GM13977 (cell line): ENCODE measurements at regions not wholly inside any gene's neighbourhood (a gene's known extent, or its start where the extent isn't known, plus 50 kb on each side); places are given as distances from the start of the nearest gene placed in this dataset.
A peak's percentile ranks its signal among the peaks of the same experiment; 100 is the strongest.

ENCODE experiments used
- DNase-seq: peaks from one replicate; pipeline ENCODE4 v3.0.0; 2012; ENCODE audit warnings: low spot score
- CTCF ChIP-seq: IDR thresholded peaks from 2 replicates; pipeline ENCODE4 v1.5.1; 2012; ENCODE audit warnings: mild to moderate bottlenecking, control low read depth; ENCODE audit not compliant: insufficient read depth; ENCODE audit errors: extremely low read depth, missing control alignments
- in situ Hi-C: fragments of 300-500 bp; cut with MboI; formaldehyde crosslinking; loops from one replicate; pipeline ENCODE4 v1.12.0; 2022; ENCODE audit warnings: low sequenced_read_pairs, low pct_unique_long_range_greater_than_20kb, mixed read lengths, inconsistent platforms; ENCODE audit not compliant: unreplicated experiment

DNA sequence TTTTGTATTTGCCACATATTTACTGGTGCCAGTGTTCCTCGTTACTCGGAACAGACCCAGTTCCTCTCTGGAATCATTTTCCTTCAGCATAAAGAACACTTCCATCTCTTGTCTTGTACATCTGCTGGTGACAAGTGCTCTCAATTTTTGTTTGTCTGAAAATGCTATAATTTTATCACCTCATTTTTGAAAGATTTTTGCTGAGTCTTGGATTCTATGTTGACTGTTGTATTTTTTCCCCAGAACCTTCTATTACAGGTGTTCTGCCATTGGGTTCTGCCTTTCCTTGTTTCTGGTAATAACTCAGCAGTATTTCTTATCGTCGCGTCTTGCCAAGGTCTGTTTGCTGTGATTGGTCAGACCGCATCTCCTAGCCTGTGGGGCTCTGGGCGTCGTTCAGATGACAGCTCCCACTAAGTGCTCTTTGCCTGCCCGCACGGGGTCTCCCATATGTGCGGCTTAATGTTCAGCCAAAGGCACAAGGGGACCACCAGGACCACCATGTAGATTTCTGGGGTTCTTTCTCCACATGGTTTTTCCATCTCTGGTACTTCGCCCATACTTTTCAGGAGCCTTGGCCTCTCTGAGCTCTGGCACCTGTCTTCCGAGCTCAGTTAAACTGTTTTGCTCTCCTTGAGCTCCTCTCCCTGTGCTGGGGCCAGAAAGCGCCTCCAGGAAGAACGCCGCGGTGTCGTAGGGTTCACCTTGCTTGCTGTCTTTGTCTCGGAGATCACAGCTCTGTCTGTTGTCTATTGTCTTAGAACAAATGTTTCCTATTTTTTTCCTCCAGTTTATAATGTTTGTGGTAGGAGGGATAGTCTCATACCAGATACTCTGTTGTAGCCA lies 80.0 kb downstream of the METRNL start:
- in situ Hi-C loops = no loop called here

GRCh38 chr17:83160443-83161297 lies 81.3 kb downstream of the METRNL start:
- in situ Hi-C loops = no loop called here
- no peak for TF ChIP-seq CTCF
- no peak for DNase-seq

More for the DNA sequence above, 80.0 kb downstream of the METRNL start:
- DNase-seq = no peak
- TF ChIP-seq CTCF = no peak

DNA sequence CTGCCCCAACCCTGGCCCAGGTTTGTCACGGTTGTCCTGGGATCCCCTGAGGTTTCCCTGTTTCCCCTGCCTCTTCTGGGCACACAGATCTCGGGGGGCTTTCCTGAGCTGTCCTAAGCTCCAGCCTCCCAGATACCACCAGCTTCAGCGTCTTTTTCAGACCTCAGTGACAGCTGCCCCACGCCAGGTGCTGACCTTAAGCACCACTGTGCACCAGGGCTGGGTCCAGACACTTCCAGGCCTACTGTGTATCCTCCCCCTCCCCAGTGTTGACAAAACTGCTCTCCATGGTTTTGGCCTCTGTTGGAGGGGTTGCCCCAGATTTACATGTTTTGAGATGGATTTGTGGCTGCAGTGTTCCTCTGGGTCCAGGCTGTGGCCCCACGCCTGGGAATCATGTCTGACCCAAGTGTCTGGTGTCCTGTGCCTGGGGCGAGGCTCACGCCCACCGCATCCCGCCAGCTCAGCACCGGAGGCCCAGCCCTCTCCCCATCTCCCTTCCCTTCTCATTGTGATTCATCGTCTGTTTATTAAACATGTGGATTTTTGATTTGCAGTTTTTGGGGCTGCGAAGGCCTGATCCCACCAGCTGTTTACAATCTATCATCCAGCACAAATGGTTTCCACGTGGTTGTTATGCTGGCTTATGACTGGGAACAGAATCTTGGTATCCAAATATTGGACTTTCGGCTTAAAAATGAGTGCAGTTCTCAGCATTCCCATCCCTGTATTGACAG lies 82.1 kb downstream of the METRNL start:
- TF ChIP-seq CTCF = no peak
- in situ Hi-C loops = no loop called here
- DNase-seq = no peak

GRCh38 chr17:83162035-83162745 lies 82.8 kb downstream of the METRNL start:
- no peak for DNase-seq
- TF ChIP-seq CTCF = no peak
- in situ Hi-C loops = no loop called here

GRCh38 chr17:83164490-83164889 lies 85.1 kb downstream of the METRNL start:
- DNase-seq = no peak
- TF ChIP-seq CTCF = no peak
- in situ Hi-C loops = no loop called here

DNA sequence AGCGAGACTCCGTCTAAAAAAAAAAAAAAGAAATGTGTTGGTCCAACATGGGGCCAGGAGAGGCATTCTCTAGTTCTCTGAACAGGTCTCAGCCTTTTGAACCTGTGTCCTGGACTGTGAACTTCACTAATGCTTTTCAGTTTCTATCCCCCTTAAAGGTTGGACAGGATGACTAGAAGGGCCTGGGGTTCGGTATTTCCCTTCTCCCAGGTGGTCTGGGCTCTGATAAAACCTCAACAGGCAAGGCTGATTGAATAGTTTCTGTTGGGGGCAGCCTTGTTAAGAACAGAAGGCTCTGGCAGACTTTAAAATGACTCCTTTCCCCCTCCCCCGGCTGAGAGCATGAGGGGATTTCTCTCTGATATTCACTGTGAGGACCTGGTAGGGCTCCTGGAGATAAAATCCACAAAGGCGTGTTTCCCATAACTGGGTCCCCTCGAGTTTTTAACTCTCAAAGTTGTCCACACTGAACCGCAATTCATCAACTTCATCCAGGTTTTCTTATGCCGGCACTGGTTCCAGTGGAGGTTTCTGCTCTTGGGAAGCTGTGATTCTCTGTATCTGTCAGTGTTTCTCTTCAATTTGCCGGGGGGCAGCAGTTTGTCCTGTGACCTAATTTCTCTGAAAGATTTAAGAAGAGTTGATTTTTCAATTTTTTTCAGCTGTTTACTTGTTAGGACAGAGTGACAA lies 91.3 kb downstream of the METRNL start:
- no peak for TF ChIP-seq CTCF
- in situ Hi-C loops = no loop called here
- DNase-seq = peak; percentile 65
